Osteocyte (in vitro differentiated cells): ENCODE measurements at regions not wholly inside any gene's neighbourhood (a gene's known extent, or its start where the extent isn't known, plus 50 kb on each side); places are given as distances from the start of the nearest gene placed in this dataset.

Source experiments
- DNase-seq: peaks from one replicate; pipeline ENCODE4 v3.0.0; 2021; ENCODE audit warnings: mixed read lengths; ENCODE audit not compliant: unreplicated experiment; ENCODE audit errors: extremely low spot score
- H3K27ac Mint-ChIP-seq: one replicate; pipeline ENCODE4 v1.8.0; 2021; ENCODE audit warnings: mild to moderate bottlenecking, mixed read lengths; ENCODE audit not compliant: unreplicated experiment
- H3K27me3 Mint-ChIP-seq: one replicate; pipeline ENCODE4 v1.8.0; 2021; ENCODE audit warnings: mixed read lengths; ENCODE audit not compliant: unreplicated experiment
- H3K36me3 Mint-ChIP-seq: one replicate; pipeline ENCODE4 v1.8.0; 2021; ENCODE audit warnings: mixed read lengths; ENCODE audit not compliant: unreplicated experiment
- H3K4me1 Mint-ChIP-seq: one replicate; pipeline ENCODE4 v1.8.0; 2021; ENCODE audit warnings: mixed read lengths; ENCODE audit not compliant: unreplicated experiment
- H3K4me3 Mint-ChIP-seq: one replicate; pipeline ENCODE4 v1.8.0; 2021; ENCODE audit warnings: mild to moderate bottlenecking, moderate library complexity, mixed read lengths; ENCODE audit not compliant: unreplicated experiment
- H3K9me3 Mint-ChIP-seq: one replicate; pipeline ENCODE4 v1.8.0; 2021; ENCODE audit warnings: mixed read lengths; ENCODE audit not compliant: unreplicated experiment
- TF ChIP-seq, protein P1 (sequence below): fragments of 200-600 bp; sonication (generic); IDR thresholded peaks from 2 replicates; pipeline ENCODE4 v1.5.0; 2021; ENCODE audit warnings: antibody characterized with exemption, mild to moderate bottlenecking, moderate library complexity

DNA sequence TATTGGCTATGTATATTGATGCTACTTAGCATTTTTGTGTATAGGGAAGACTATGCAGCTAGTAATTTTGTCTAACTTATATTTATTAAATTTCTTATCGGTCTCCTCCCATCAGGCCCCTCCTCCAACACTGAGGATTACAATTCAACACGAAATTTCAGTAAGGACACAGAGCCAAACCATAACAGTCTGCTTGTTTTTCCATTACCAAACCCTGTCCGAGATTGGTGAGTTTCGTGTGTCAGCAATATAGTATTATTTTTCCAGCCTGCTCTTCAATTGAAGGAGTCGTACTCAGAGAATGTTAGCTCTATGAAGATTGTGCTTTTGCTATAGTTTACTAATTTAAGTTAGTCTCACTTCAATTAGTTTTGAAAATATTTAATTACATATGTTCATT is 1495.3 kb downstream of the MRPL39 start:
- DNase-seq = no peak
- no peak overlapping the region for H3K4me3 Mint-ChIP-seq
- H3K27ac Mint-ChIP-seq = no peak overlapping the region
- TF ChIP-seq, protein P1, sequence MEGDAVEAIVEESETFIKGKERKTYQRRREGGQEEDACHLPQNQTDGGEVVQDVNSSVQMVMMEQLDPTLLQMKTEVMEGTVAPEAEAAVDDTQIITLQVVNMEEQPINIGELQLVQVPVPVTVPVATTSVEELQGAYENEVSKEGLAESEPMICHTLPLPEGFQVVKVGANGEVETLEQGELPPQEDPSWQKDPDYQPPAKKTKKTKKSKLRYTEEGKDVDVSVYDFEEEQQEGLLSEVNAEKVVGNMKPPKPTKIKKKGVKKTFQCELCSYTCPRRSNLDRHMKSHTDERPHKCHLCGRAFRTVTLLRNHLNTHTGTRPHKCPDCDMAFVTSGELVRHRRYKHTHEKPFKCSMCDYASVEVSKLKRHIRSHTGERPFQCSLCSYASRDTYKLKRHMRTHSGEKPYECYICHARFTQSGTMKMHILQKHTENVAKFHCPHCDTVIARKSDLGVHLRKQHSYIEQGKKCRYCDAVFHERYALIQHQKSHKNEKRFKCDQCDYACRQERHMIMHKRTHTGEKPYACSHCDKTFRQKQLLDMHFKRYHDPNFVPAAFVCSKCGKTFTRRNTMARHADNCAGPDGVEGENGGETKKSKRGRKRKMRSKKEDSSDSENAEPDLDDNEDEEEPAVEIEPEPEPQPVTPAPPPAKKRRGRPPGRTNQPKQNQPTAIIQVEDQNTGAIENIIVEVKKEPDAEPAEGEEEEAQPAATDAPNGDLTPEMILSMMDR = no peak
- peaks cover 6% of the 10 kb centered on the region for H3K4me1 Mint-ChIP-seq
- no peaks in the 10 kb centered on the region for H3K27me3 Mint-ChIP-seq
- H3K36me3 Mint-ChIP-seq = no peaks in the 10 kb centered on the region
- peaks cover 8% of the 10 kb centered on the region for H3K9me3 Mint-ChIP-seq

DNA sequence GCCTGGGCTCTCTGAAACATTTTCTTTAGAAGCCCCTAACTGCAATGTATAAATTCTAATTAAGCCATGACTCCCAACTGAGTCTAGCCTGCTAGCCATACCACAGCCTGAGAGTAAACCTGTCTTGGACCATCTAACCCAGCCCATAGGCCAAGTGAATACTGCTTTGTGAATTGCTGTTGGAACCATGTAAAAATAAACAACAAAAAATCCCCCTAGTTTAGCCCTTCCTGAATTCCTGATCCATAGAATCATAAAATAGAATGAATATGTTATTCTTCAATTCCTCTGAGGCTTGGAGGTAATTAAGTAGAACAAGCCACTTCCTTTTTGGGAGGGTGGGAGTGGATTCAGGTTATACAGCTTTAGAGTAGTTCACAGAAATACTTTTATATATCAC is 1496.4 kb downstream of the MRPL39 start:
- no peak for DNase-seq
- Mint-ChIP-seq H3K27me3 (no peaks in the 10 kb centered on the region), H3K4me1 (peaks cover 6% of the 10 kb centered on the region), H3K4me3 (no peak overlapping the region), H3K27ac (no peak overlapping the region), H3K9me3 (peaks cover 8% of the 10 kb centered on the region), H3K36me3 (no peaks in the 10 kb centered on the region)
- TF ChIP-seq, protein P1 = no peak

DNA sequence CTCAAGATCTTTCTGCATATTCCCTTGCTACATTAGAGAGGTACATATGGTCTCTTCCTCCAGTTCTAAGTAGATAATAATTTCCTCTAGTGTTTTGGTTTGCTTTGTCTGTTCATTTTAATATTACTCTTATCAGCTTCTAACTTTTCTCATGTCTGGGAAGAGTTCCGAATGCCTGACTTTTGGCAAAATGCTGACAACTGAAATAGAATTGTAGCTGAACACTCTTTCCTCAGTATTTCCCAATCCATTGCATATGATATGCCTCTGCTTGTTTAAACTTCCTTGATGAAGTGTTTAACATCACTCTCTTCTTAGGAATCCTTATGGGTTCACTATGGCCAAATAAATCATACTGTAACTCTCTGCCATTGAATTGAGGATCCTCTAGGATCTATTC is 1510.1 kb downstream of the MRPL39 start:
- Mint-ChIP-seq H3K36me3 (no peaks in the 10 kb centered on the region), H3K9me3 (peaks cover 35% of the 10 kb centered on the region), H3K27me3 (no peaks in the 10 kb centered on the region), H3K27ac (no peak overlapping the region), H3K4me3 (no peak overlapping the region), H3K4me1 (no peaks in the 10 kb centered on the region)
- TF ChIP-seq, protein P1 = no peak
- no peak for DNase-seq

DNA sequence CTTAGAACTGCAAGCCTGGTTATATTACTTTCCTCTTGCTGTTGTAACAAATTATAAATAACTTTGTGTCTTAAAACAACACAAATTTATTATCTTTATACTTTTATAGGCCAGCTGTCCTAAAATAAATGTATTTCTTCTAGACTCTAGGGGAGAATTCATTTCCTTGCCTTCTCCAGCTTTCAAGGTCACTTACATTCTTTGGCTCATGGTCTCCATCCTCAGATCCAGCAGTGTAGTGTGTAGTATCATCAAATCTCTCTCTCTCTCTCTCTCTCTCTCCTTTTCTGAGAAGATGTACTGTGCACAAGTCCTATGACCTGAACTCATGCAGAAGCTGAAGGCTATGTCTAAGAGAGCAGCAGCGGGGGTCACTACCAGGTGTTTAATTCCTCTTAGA is 1510.6 kb downstream of the MRPL39 start:
- H3K9me3 Mint-ChIP-seq = peaks cover 35% of the 10 kb centered on the region
- no peaks in the 10 kb centered on the region for H3K4me1 Mint-ChIP-seq
- no peak for DNase-seq
- no peak overlapping the region for H3K27ac Mint-ChIP-seq
- TF ChIP-seq, protein P1 = no peak
- no peak overlapping the region for H3K4me3 Mint-ChIP-seq
- no peaks in the 10 kb centered on the region for H3K36me3 Mint-ChIP-seq
- H3K27me3 Mint-ChIP-seq = no peaks in the 10 kb centered on the region

DNA sequence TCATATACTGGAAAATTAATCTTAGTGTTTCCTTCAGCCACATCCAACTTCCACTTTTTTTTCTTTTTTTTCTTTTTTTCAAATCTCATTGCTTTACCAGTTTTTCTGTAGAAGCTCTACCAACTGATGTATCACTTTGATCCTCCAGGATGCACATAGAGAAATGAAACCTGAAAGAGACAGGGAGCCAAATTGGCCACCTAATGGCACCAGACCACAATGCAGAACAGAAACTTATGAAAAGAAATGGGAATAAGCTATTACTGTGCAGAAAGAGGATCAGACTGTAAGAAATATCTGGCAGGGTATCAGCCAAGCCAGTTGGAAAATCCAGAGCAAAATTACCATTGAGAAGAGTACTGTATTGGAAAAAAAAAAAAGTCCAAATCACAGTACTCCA is 1514.2 kb downstream of the MRPL39 start:
- no peaks in the 10 kb centered on the region for H3K27me3 Mint-ChIP-seq

More for the DNA sequence above, 1514.2 kb downstream of the MRPL39 start:
- Mint-ChIP-seq H3K36me3 (no peaks in the 10 kb centered on the region), H3K4me3 (no peak overlapping the region), H3K4me1 (no peaks in the 10 kb centered on the region), H3K9me3 (peaks cover 41% of the 10 kb centered on the region), H3K27ac (no peak overlapping the region)
- DNase-seq = no peak
- TF ChIP-seq, protein P1 = no peak
